ENCODE measurements at regions not wholly inside any gene's neighbourhood (a gene's known extent, or its start where the extent isn't known, plus 50 kb on each side); places are given as distances from the start of the nearest gene placed in this dataset.
"Not testable (repeated sequence)": the region's sequence is repeated elsewhere in the genome, so short reads cannot be mapped to it uniquely, and the experiment has no call there.

- DNase-seq (ENCODE audit: low read depth in 4 of 4, low spot score in 3 of 4): no peak
Observed at GRCh38 chr14:65153101-65153500, 50.8 kb upstream of the MAX start.

DNA sequence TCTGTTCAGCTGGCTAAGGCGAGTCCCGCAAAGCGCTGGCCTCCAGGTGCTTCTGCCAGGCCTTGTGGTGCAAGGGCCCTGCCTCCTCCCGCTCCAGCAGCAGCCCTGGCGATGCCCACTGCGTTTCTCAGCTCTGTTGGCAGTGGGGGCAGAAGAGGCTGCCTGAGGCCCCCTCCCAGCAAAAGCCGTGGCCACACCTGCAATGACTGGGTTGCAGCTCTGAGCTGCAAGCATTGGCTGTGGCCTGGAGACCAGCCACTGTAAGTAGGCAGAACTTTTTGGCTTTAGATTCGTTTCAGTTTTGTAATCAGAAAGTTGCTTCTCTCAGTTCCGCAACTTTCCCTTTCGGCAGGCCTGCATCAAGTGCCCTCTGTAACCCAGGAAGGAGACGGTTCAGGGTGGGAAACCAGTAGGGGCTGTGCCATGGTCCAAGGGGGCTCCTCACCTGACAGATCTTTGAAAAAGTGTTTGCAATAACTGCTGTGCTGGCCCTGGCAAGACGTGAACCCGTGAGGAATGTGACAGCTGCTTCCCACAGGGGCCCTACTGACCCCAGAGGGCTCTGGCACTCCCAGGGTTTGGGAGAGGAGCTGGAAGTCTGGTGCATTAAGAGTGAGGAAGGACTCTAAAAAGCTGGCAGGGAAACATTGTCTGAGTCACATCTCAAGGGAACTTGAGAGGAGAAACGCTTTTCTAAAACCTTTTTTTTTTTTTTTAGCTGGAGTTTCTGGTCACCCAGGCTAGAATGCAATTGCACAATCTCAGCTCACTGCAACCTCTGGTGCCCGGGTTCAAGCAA is 54.5 kb upstream of the MAX start:
- no peak for DNase-seq (ENCODE audit: low read depth in 4 of 4, low spot score in 3 of 4)

GRCh38 chr14:65159281-65160062 is 57.2 kb upstream of the MAX start:
- DNase-seq (ENCODE audit: low read depth in 4 of 4, low spot score in 3 of 4): no peak

DNA sequence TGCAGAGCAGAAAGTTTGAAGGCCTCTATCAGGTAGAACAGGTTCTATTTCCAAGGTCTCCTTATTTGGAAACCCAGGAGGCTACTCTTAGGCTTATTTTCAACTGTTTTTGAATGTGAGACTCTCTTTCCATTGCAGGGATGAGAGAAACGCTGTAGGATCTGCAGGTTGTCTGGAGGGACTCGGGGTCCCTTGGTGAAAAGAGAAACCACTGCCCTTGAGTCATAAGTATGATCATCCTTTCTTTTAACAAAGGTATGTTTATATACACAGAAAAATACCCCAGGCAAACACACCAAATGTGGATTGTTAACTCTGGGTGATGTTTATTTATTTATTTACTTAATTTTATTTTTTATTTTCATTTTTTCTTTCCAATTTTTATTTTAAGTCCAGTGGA is 57.8 kb upstream of the MAX start:
- no peak for DNase-seq (ENCODE audit: low read depth in 4 of 4, low spot score in 3 of 4)

GRCh38 chr14:65162031-65162430 is 59.7 kb upstream of the MAX start:
- no peak for DNase-seq (ENCODE audit: low read depth in 4 of 4, low spot score in 3 of 4)

DNA sequence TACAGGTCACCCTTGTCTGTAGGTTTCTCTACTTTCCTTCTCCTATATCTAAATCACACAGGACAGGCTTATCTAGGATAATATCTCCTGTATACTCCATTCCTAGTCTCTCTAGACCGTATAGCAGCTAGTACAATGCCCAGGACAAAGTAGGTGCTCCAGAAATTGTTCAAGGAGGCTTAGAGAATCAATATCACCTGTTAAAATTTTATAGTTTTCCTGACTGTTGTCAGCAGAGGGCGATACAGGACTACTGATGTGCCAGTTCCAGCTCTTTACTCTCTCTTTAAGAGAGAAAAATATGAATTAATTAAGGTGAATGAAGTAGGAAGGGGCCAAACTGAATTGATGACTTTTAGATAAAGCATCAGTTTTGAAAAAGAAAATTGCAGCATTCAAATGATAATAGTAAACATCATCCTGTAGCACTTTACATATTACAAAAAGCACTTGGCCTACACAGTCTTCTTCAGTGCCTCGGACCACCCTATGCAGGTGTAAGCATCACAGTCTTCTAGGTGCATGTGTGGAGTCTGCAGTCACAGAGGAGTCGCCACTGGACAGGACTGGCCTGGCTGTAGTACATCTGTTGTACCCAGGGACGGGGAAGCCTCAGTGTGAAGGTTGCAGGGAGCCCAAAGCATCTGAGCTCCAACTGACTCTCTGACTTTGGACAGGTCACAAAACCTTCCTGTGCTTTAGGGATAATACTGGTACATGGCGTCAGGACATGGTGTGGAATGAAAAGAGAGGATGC is 61.9 kb upstream of the MAX start:
- no peak for DNase-seq (ENCODE audit: low read depth in 4 of 4, low spot score in 3 of 4)

DNA sequence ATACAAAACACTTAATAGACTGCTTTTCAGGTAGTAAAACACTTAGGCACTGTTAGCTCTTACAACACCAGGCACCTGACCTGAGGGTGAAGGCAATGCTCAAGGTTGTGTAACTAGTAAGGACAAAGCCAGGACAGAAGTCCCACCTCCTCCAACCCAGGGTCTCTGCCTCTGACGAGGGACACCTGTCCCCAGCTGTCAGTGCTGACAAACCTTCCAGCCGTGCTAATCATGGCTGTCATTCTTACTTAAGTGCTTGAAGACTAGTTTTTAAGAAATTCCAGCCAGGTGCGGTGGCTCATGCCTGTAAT is 62.5 kb upstream of the MAX start:
- no peak for DNase-seq (ENCODE audit: low read depth in 4 of 4, low spot score in 3 of 4)

DNA sequence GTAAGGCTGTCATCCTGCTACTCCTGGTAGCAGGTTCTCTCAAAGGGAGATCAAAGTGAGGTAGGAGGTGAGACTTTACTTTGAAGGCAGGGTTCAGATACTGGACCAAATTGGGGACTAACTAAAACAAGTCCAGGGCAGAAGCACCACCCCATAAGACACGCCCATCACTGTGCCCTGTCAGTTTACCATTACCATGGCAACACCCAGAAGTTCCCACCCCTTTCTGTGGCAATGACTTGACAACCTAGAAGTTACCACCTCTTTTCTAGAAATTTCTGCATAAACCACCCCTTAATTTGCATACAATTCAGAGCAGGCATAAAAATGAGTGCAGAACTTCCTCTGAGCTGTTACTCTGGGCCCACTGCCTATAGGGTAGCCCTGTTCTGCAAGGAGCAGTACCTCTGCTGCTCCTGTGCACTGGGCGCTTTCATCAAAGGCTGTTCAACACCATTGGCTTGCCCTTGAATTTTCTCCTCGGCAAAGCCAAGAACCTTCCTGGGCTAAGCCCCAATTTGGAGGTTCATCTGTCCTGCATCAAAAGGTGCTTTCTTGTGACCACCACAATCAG is 64.8 kb upstream of the MAX start:
- no peak for DNase-seq (ENCODE audit: low read depth in 4 of 4, low spot score in 3 of 4)

DNA sequence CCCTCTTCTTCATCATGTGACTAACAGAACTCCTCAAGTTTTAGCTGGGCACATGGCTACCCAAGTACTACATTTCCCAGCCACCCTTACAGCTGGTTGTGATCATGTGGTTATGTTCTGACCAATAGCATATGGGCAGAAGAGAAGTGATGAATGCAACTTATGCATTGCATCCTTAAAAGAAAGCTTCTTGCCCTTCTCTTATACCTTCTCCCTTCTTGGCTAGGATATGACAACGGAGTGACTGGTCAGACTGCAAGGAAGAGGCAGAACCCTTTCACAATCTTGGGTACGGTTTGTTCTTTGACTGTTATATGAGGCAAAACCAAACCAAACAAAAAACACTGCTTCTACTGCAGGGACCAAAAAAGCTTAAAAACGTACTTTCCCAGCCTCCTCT is 66.5 kb upstream of the MAX start:
- DNase-seq (ENCODE audit: low read depth in 4 of 4, low spot score in 3 of 4): no peak

DNA sequence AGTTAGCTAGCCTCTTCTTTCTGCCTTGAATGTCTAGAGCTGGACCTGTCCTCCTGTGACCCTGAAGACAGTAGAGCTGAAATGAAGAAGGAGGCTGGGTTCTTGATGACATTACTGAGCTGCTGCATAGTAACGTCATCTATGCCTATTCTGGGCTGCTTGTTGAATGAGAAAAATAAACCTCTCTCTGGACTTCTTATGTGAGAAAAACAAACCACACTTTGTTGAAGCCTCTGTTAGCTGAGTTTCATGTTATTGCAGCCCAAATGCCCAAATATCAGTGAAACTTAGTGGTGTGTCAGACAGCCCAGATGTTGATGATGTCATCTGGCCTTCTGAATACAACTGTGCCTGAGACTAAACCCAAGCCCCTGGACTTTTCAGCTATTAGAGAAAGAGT is 67.0 kb upstream of the MAX start:
- DNase-seq (ENCODE audit: low read depth in 4 of 4, low spot score in 3 of 4): no peak

DNA sequence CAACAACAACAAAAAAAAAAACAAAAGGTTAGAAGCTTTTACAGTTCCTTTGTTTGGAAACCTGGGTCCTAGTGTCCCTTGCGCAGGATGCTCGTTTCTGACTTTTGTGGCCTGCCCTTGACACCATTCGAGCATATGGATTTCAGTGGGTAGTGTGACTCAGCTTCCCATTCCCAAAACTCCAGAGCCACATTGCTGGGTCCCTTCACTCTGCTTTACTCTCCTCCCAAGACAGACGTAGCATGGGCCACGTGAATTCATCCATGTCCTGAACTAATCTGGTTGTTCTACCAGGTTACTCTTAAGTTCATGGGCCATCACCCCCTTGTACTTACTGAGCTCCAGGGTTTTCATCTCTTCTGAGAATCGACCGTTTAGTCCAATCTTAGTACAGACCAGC is 68.0 kb upstream of the MAX start:
- no peak for DNase-seq (ENCODE audit: low read depth in 4 of 4, low spot score in 3 of 4)

GRCh38 chr14:65170768-65171507 is 68.6 kb upstream of the MAX start:
- DNase-seq (ENCODE audit: low read depth in 4 of 4, low spot score in 3 of 4): peak in 1 of 4 donors; percentile 38

- DNase-seq (ENCODE audit: low read depth in 4 of 4, low spot score in 3 of 4): no peak
Observed at GRCh38 chr14:65173973-65174693, 71.8 kb upstream of the MAX start.

DNA sequence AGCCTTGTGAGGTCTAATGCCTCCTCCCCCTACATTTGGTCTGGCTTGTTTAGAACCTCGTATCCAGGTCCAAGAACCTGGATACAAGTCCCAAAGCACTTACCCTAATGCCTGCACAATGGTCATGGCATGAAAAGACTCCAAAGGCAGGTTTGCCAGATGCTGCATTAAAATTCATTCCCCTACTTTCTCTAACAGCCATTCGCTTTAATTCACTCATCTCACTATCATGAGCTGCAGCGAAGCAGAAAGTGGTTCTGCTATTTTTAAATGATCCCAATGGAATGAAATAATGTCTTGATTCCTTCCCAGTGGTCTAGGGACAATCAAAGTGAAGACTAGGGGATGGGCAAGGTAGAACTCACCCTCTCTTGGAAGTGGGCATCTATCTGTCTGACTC is 72.5 kb upstream of the MAX start:
- DNase-seq (ENCODE audit: low read depth in 4 of 4, low spot score in 3 of 4): no peak

- DNase-seq (ENCODE audit: low read depth in 4 of 4, low spot score in 3 of 4): no peak
Observed at GRCh38 chr14:65177551-65177950, 75.2 kb upstream of the MAX start.

GRCh38 chr14:65179231-65179630 is 76.9 kb upstream of the MAX start:
- not testable (repeated sequence) for DNase-seq (ENCODE audit: low read depth in 4 of 4, low spot score in 3 of 4)

DNA sequence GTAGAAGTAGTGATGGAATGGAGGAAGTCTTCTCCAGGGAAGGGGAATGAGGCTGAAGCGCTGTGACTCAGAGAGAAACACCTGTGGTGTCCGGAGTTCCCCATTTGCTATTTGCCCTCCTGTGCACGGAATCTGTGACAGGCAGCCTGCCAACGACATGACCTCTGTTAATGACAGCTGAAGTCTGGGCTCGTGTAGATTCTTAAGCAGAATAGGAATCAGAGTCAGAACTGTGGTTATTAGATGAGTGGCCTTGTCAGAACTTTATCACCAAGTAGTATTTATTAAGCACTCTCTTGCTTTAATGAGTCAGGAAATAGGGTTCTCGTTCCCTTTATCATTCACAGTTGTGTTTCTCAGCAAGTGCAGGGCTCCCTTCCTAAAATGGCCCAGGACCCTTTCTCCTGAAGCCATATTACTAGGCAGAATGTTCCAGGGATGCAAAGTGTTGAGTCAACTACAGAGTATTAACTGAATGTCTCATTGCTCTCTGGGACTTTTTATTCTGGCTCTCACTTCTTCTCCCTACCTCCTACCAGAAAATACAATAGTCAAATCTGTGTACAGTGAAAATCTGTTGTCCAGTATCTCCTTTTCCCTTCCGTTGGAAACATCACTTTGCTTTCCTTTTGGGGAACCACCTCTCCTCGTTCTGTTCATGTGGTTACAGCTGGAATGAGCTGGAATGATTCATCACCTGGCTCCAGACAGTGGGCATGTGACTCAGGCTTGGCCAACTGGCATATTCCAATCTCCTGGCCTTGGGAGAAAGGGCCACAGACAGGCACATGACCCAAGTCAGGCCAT is 77.8 kb upstream of the MAX start:
- no peak for DNase-seq (ENCODE audit: low read depth in 4 of 4, low spot score in 3 of 4)

GRCh38 chr14:65180725-65181025 is 78.4 kb upstream of the MAX start:
- no peak for DNase-seq (ENCODE audit: low read depth in 4 of 4, low spot score in 3 of 4)

- DNase-seq (ENCODE audit: low read depth in 4 of 4, low spot score in 3 of 4): no peak
Observed at GRCh38 chr14:65184032-65184764, 81.9 kb upstream of the MAX start.
